ENCODE measurements at regions not wholly inside any gene's neighbourhood (a gene's known extent, or its start where the extent isn't known, plus 50 kb on each side); places are given as distances from the start of the nearest gene placed in this dataset.
"Not testable (repeated sequence)": the region's sequence is repeated elsewhere in the genome, so short reads cannot be mapped to it uniquely, and the experiment has no call there.

- H3K27me3 ChIP-seq (ENCODE audit: insufficient read depth, low read length); H4K20me1 ChIP-seq (ENCODE audit: insufficient read depth, low read length); H3K4me1 ChIP-seq (ENCODE audit: insufficient read depth, low read length, severe bottlenecking): not testable (repeated sequence)
These were observed 50.2 kb upstream of the FCGR2A start for GRCh38 chr1:161454865-161455707.

GRCh38 chr1:161453950-161454864, 51.0 kb upstream of the FCGR2A start:
- H3K27me3 ChIP-seq (ENCODE audit: insufficient read depth, low read length); H3K4me2 ChIP-seq (ENCODE audit: low read length); H3K9me2 ChIP-seq (ENCODE audit: low read depth, low read length); H3K4me1 ChIP-seq (ENCODE audit: insufficient read depth, low read length, severe bottlenecking); H3F3A ChIP-seq (ENCODE audit: insufficient read depth, low read length); H3K36me3 ChIP-seq (ENCODE audit: insufficient read depth, low read length); H3K79me2 ChIP-seq (ENCODE audit: insufficient read depth, low read length); H3K4me3 ChIP-seq (ENCODE audit: low read depth, low read length, poor library complexity, severe bottlenecking); H2AFZ ChIP-seq (ENCODE audit: low read length); H4K20me1 ChIP-seq (ENCODE audit: insufficient read depth, low read length); H3K9me3 ChIP-seq (ENCODE audit: low read length); H3K27ac ChIP-seq (ENCODE audit: low read depth, low read length, poor library complexity, severe bottlenecking); H3K9ac ChIP-seq (ENCODE audit: low read length): not testable (repeated sequence)

More at GRCh38 chr1:161454865-161455707, 50.2 kb upstream of the FCGR2A start:
- not testable (repeated sequence) for H3F3A ChIP-seq (ENCODE audit: insufficient read depth, low read length); H3K4me3 ChIP-seq (ENCODE audit: low read depth, low read length, poor library complexity, severe bottlenecking); H3K9ac ChIP-seq (ENCODE audit: low read length); H2AFZ ChIP-seq (ENCODE audit: low read length); H3K79me2 ChIP-seq (ENCODE audit: insufficient read depth, low read length); H3K27ac ChIP-seq (ENCODE audit: low read depth, low read length, poor library complexity, severe bottlenecking); H3K9me2 ChIP-seq (ENCODE audit: low read depth, low read length); H3K4me2 ChIP-seq (ENCODE audit: low read length); H3K9me3 ChIP-seq (ENCODE audit: low read length); H3K36me3 ChIP-seq (ENCODE audit: insufficient read depth, low read length)

- H3K4me1 ChIP-seq (ENCODE audit: insufficient read depth, low read length, severe bottlenecking); H3K9ac ChIP-seq (ENCODE audit: low read length); H3K36me3 ChIP-seq (ENCODE audit: insufficient read depth, low read length); H3K9me2 ChIP-seq (ENCODE audit: low read depth, low read length); H3K9me3 ChIP-seq (ENCODE audit: low read length); H3K27ac ChIP-seq (ENCODE audit: low read depth, low read length, poor library complexity, severe bottlenecking); H3F3A ChIP-seq (ENCODE audit: insufficient read depth, low read length); H3K79me2 ChIP-seq (ENCODE audit: insufficient read depth, low read length); H4K20me1 ChIP-seq (ENCODE audit: insufficient read depth, low read length); H3K27me3 ChIP-seq (ENCODE audit: insufficient read depth, low read length); H2AFZ ChIP-seq (ENCODE audit: low read length); H3K4me3 ChIP-seq (ENCODE audit: low read depth, low read length, poor library complexity, severe bottlenecking); H3K4me2 ChIP-seq (ENCODE audit: low read length): not testable (repeated sequence)
These were observed 53.4 kb upstream of the FCGR2A start for GRCh38 chr1:161451698-161452348.

- H3K36me3 ChIP-seq (ENCODE audit: insufficient read depth, low read length); H3K9me2 ChIP-seq (ENCODE audit: low read depth, low read length); H3K27me3 ChIP-seq (ENCODE audit: insufficient read depth, low read length); H3K79me2 ChIP-seq (ENCODE audit: insufficient read depth, low read length); H3K27ac ChIP-seq (ENCODE audit: low read depth, low read length, poor library complexity, severe bottlenecking); H3K4me3 ChIP-seq (ENCODE audit: low read depth, low read length, poor library complexity, severe bottlenecking); H3K9me3 ChIP-seq (ENCODE audit: low read length); H3K4me1 ChIP-seq (ENCODE audit: insufficient read depth, low read length, severe bottlenecking); H3K4me2 ChIP-seq (ENCODE audit: low read length); H3F3A ChIP-seq (ENCODE audit: insufficient read depth, low read length); H4K20me1 ChIP-seq (ENCODE audit: insufficient read depth, low read length); H3K9ac ChIP-seq (ENCODE audit: low read length); H2AFZ ChIP-seq (ENCODE audit: low read length): not testable (repeated sequence)
These were observed 57.4 kb upstream of the FCGR2A start for GRCh38 chr1:161447760-161448332.

GRCh38 chr1:161447040-161447759, 58.1 kb upstream of the FCGR2A start:
- H3K9ac ChIP-seq (ENCODE audit: low read length): not testable (repeated sequence)

GRCh38 chr1:161444725-161445124, 60.5 kb upstream of the FCGR2A start:
- H3K4me2 ChIP-seq (ENCODE audit: low read length); H3K9ac ChIP-seq (ENCODE audit: low read length); H3K4me1 ChIP-seq (ENCODE audit: insufficient read depth, low read length, severe bottlenecking); H3K36me3 ChIP-seq (ENCODE audit: insufficient read depth, low read length); H3F3A ChIP-seq (ENCODE audit: insufficient read depth, low read length); H3K79me2 ChIP-seq (ENCODE audit: insufficient read depth, low read length); H3K27ac ChIP-seq (ENCODE audit: low read depth, low read length, poor library complexity, severe bottlenecking); H3K27me3 ChIP-seq (ENCODE audit: insufficient read depth, low read length); H3K9me2 ChIP-seq (ENCODE audit: low read depth, low read length); H3K4me3 ChIP-seq (ENCODE audit: low read depth, low read length, poor library complexity, severe bottlenecking); H2AFZ ChIP-seq (ENCODE audit: low read length); H3K9me3 ChIP-seq (ENCODE audit: low read length); H4K20me1 ChIP-seq (ENCODE audit: insufficient read depth, low read length): not testable (repeated sequence)

More at GRCh38 chr1:161447040-161447759, 58.1 kb upstream of the FCGR2A start:
- not testable (repeated sequence) for H3F3A ChIP-seq (ENCODE audit: insufficient read depth, low read length); H3K4me1 ChIP-seq (ENCODE audit: insufficient read depth, low read length, severe bottlenecking); H4K20me1 ChIP-seq (ENCODE audit: insufficient read depth, low read length); H3K4me3 ChIP-seq (ENCODE audit: low read depth, low read length, poor library complexity, severe bottlenecking); H3K27me3 ChIP-seq (ENCODE audit: insufficient read depth, low read length); H3K9me2 ChIP-seq (ENCODE audit: low read depth, low read length); H3K4me2 ChIP-seq (ENCODE audit: low read length); H3K9me3 ChIP-seq (ENCODE audit: low read length); H3K27ac ChIP-seq (ENCODE audit: low read depth, low read length, poor library complexity, severe bottlenecking); H2AFZ ChIP-seq (ENCODE audit: low read length); H3K79me2 ChIP-seq (ENCODE audit: insufficient read depth, low read length); H3K36me3 ChIP-seq (ENCODE audit: insufficient read depth, low read length)

All from OCI-LY1 (cell line).